ENCODE measurements at regions not wholly inside any gene's neighbourhood (a gene's known extent, or its start where the extent isn't known, plus 50 kb on each side); places are given as distances from the start of the nearest gene placed in this dataset.

DNA sequence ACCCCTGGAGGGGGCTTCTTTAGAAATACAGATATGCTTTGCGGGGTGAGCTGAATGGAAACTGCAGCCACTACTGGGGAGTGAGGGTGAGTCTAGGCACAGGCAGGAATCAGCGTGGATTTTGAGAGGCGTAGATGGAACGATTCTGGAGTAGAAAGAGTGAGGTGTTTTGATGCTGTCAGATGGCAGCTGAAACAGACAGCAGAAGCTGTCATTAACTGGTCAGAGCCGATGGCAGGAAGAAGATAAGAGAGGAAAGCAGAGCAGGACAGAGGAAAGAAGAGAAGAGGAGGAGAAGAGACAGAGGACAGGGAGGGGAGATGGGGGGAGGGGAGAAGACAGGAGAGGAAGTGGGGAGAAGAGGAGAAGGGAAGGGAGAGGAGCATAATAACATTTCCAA lies 138.5 kb downstream of the LRIG2 start:
- Mint-ChIP-seq H3K27ac (no peak overlapping the region), H3K4me3 (no peak overlapping the region), H3K9me3 (peaks cover 9% of the 10 kb centered on the region), H3K4me1 (peaks cover 5% of the 10 kb centered on the region), H3K27me3 (peaks cover 15% of the 10 kb centered on the region), H3K36me3 (ENCODE audit: low read depth) (no peaks in the 10 kb centered on the region)
- TF ChIP-seq, protein P1, sequence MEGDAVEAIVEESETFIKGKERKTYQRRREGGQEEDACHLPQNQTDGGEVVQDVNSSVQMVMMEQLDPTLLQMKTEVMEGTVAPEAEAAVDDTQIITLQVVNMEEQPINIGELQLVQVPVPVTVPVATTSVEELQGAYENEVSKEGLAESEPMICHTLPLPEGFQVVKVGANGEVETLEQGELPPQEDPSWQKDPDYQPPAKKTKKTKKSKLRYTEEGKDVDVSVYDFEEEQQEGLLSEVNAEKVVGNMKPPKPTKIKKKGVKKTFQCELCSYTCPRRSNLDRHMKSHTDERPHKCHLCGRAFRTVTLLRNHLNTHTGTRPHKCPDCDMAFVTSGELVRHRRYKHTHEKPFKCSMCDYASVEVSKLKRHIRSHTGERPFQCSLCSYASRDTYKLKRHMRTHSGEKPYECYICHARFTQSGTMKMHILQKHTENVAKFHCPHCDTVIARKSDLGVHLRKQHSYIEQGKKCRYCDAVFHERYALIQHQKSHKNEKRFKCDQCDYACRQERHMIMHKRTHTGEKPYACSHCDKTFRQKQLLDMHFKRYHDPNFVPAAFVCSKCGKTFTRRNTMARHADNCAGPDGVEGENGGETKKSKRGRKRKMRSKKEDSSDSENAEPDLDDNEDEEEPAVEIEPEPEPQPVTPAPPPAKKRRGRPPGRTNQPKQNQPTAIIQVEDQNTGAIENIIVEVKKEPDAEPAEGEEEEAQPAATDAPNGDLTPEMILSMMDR (IDR thresholded peaks at IDR 0.05): no peak
- CTCF ChIA-PET: no interaction called here
- POLR2A ChIA-PET: no interaction called here
- ATAC-seq (ENCODE audit: low read depth) (no peak), DNase-seq (no peak)
- intact Hi-C loops (cut with micrococcal nuclease): no loop called here

DNA sequence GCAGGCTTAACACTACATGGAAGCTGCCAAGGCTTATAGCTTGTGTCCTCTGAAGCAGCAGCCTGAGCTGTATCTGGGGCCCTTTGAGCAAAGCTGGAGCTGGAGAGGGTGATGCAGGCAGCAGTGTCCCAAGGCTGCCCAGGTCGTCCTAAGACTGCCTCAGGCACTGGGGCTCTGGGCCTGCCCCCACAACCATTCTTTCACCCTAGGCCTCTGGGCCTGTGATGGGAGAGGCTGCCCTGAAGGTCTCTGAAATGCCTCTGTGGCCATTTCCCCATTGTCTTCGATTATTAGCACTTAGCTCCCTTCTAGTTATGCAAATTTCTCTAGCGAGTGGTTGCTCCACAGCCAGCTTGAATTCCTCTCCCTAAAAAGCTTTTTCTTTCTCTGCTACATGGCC lies 142.0 kb downstream of the LRIG2 start:
- ChIA-PET CTCF (no interaction called here), POLR2A (no interaction called here)
- no peak overlapping the region for H3K4me3 Mint-ChIP-seq
- no peaks in the 10 kb centered on the region for H3K36me3 Mint-ChIP-seq (ENCODE audit: low read depth)
- H3K27ac Mint-ChIP-seq: no peak overlapping the region
- peaks cover 4% of the 10 kb centered on the region for H3K27me3 Mint-ChIP-seq
- TF ChIP-seq, protein P1 (IDR thresholded peaks at IDR 0.05): no peak
- DNase-seq (no peak), ATAC-seq (ENCODE audit: low read depth) (no peak)
- peaks cover 9% of the 10 kb centered on the region for H3K9me3 Mint-ChIP-seq
- H3K4me1 Mint-ChIP-seq: peaks cover 5% of the 10 kb centered on the region
- intact Hi-C loops (cut with micrococcal nuclease): no loop called here

DNA sequence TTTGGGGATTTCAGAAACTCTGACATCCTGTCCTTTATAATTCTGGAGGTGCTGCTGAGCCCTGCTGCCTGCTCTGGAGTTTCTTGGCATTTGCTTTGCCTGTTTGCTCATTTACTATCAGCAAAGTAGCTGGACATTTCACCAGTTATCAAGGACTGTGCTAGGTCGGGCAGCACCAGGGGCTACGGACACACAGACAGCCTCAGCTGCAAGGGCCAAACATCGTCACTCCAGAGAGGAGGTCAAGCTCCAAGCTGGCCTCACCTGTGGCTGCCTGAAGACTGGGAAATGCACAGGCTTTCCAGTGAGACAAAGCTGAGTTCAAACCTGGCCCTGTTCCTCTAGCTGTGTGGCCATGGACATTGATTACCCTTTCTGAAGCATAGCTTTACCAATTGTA lies 143.7 kb downstream of the LRIG2 start:
- Mint-ChIP-seq H3K4me3 (no peak overlapping the region), H3K36me3 (ENCODE audit: low read depth) (no peaks in the 10 kb centered on the region), H3K4me1 (no peaks in the 10 kb centered on the region), H3K27me3 (peaks cover 1% of the 10 kb centered on the region), H3K9me3 (peaks cover 9% of the 10 kb centered on the region), H3K27ac (no peak overlapping the region)
- ChIA-PET POLR2A (interaction anchor here (0.5 kb wide), 1 partner anchor 20 kb away, joined by 3 read pairs; no protein-coding TSS in a partner anchor), CTCF (no interaction called here)
- DNase-seq: no peak
- ATAC-seq (ENCODE audit: low read depth): no peak
- TF ChIP-seq, protein P1 (IDR thresholded peaks at IDR 0.05): no peak
- intact Hi-C loops (cut with micrococcal nuclease): no loop called here

DNA sequence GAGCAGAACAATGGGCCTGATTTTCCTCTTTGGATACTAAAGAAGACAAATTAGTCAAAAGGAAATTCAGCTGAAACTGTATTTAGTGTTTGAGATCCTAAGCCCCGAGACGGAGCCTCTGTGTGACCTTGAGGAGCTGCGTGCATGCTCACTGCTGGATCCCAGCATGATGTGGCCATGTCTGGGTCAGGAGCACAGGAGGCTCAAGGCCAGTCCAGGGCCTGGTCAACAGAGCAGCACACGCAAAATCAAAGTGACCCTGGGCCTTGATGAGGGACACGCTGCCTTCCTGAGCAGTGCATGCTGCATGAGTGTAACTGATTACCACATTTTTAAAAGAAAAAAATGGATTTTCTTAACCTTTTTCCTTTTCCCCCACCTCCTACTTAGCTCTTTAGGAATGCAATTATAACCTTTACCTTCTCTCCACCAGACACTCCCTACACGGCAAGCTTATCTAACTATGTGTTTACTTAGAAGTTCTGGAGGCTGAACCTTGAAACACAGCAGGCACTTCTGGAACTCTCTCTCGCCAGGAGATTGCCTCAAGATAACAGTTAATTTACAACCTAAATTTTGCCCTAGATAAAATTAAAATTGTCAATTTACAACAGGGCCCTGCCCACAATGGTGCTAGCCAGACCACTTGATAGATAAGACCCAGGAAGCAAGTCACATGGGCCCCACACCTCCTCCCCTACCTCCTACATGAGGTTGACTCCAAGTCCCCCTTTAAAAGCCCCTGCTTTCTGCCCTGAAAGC lies 144.6 kb downstream of the LRIG2 start:
- Mint-ChIP-seq H3K27ac (no peak overlapping the region), H3K4me3 (no peak overlapping the region), H3K4me1 (no peaks in the 10 kb centered on the region), H3K27me3 (peaks cover 3% of the 10 kb centered on the region), H3K9me3 (peaks cover 9% of the 10 kb centered on the region), H3K36me3 (ENCODE audit: low read depth) (no peaks in the 10 kb centered on the region)
- intact Hi-C loops (cut with micrococcal nuclease): no loop called here
- TF ChIP-seq, protein P1 (IDR thresholded peaks at IDR 0.05): no peak
- CTCF ChIA-PET: interaction anchor here (0.5 to 0.6 kb wide), 2 partner anchors 94 to 986 kb away, joined by 3 read pairs; no protein-coding TSS in a partner anchor
- DNase-seq (no peak), ATAC-seq (ENCODE audit: low read depth) (no peak)
- POLR2A ChIA-PET: no interaction called here

DNA sequence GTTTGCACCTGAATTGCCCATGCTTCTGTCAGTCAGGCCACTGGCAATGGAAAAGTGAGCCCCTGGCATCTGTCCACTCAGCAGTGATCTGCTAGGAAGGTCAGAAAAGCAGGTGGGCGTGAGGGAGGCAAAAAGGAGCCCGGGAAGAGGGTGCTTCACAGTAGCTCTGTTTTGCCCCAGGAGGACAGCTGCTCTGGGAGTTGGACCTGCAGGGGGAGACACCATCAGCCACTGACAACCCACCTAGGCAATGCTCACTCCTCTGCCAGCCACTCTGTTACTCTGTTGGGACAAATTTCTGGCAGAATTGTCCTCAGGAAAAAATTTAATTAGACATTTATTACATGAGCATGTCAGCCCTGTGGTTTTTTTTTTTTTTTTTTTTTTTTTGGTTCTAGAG lies 146.4 kb downstream of the LRIG2 start:
- no peak overlapping the region for H3K4me3 Mint-ChIP-seq
- H3K9me3 Mint-ChIP-seq: peaks cover 9% of the 10 kb centered on the region
- no peak for ATAC-seq (ENCODE audit: low read depth)
- no peak overlapping the region for H3K27ac Mint-ChIP-seq
- TF ChIP-seq, protein P1 (IDR thresholded peaks at IDR 0.05): no peak
- intact Hi-C loops (cut with micrococcal nuclease): no loop called here
- no peak for DNase-seq
- POLR2A ChIA-PET: no interaction called here
- CTCF ChIA-PET: no interaction called here
- H3K36me3 Mint-ChIP-seq (ENCODE audit: low read depth): no peaks in the 10 kb centered on the region
- peaks cover 4% of the 10 kb centered on the region for H3K27me3 Mint-ChIP-seq
- H3K4me1 Mint-ChIP-seq: no peaks in the 10 kb centered on the region
